Colon (tissue), 2 donors: ENCODE measurements at regions not wholly inside any gene's neighbourhood (a gene's known extent, or its start where the extent isn't known, plus 50 kb on each side); places are given as distances from the start of the nearest gene placed in this dataset.

ENCODE experiments used
- FAIRE-seq: peaks from 2 replicates; lab custom pipeline; 2012; peaks lifted over from hg19 to GRCh38; lab: Jason Lieb, UNC
- donor health status: control.
- donor health status: control.

- FAIRE-seq: no peak
These were observed 1215.7 kb downstream of the MAT2B start for GRCh38 chr5:164721116-164721515.

- FAIRE-seq: no peak
These were observed 1216.2 kb downstream of the MAT2B start for GRCh38 chr5:164721656-164722055.

GRCh38 chr5:164722702-164723101 is 1217.3 kb downstream of the MAT2B start:
- FAIRE-seq: no peak

GRCh38 chr5:164727012-164727411 is 1221.6 kb downstream of the MAT2B start:
- no peak for FAIRE-seq

GRCh38 chr5:164728733-164729132 is 1223.3 kb downstream of the MAT2B start:
- no peak for FAIRE-seq

GRCh38 chr5:164735334-164735733 is 1229.9 kb downstream of the MAT2B start:
- FAIRE-seq: no peak

GRCh38 chr5:164741376-164741775 is 1236.0 kb downstream of the MAT2B start:
- no peak for FAIRE-seq

GRCh38 chr5:164742025-164742424 is 1236.6 kb downstream of the MAT2B start:
- no peak for FAIRE-seq

GRCh38 chr5:164746723-164747122 is 1241.3 kb downstream of the MAT2B start:
- FAIRE-seq: no peak

- FAIRE-seq: no peak
These were observed 1242.0 kb downstream of the MAT2B start for GRCh38 chr5:164747371-164747770.

- FAIRE-seq: no peak
These were observed 1243.4 kb downstream of the MAT2B start for GRCh38 chr5:164748861-164749260.

- no peak for FAIRE-seq
These were observed 1248.0 kb downstream of the MAT2B start for GRCh38 chr5:164753434-164753833.

GRCh38 chr5:164763206-164763605 is 1257.8 kb downstream of the MAT2B start:
- FAIRE-seq: no peak

GRCh38 chr5:164772122-164772521 is 1266.7 kb downstream of the MAT2B start:
- no peak for FAIRE-seq

GRCh38 chr5:164784230-164784629 is 1278.8 kb downstream of the MAT2B start:
- FAIRE-seq: no peak

- no peak for FAIRE-seq
These were observed 1292.7 kb downstream of the MAT2B start for GRCh38 chr5:164798110-164798509.

- no peak for FAIRE-seq
These were observed 1294.0 kb downstream of the MAT2B start for GRCh38 chr5:164799391-164799790.

- no peak for FAIRE-seq
These were observed 1296.5 kb downstream of the MAT2B start for GRCh38 chr5:164801910-164802309.

- no peak for FAIRE-seq
These were observed 1304.4 kb downstream of the MAT2B start for GRCh38 chr5:164809821-164810220.

GRCh38 chr5:164818445-164818844 is 1313.0 kb downstream of the MAT2B start:
- no peak for FAIRE-seq

GRCh38 chr5:164824671-164825070 is 1319.3 kb downstream of the MAT2B start:
- FAIRE-seq: no peak

GRCh38 chr5:164832516-164832915 is 1327.1 kb downstream of the MAT2B start:
- no peak for FAIRE-seq

GRCh38 chr5:164844348-164844747 is 1338.9 kb downstream of the MAT2B start:
- FAIRE-seq: no peak

GRCh38 chr5:164860896-164861295 is 1355.5 kb downstream of the MAT2B start:
- FAIRE-seq: no peak

GRCh38 chr5:164861610-164862009 is 1356.2 kb downstream of the MAT2B start:
- no peak for FAIRE-seq
